Stimulated activated CD4-positive, alpha-beta T cell treated with anti-CD3 and anti-CD28 coated beads, Interleukin-2, amount 100 ng/mL, for 48 hours (primary cell): ENCODE measurements at regions not wholly inside any gene's neighbourhood (a gene's known extent, or its start where the extent isn't known, plus 50 kb on each side); places are given as distances from the start of the nearest gene placed in this dataset.
"Not testable (repeated sequence)": the region's sequence is repeated elsewhere in the genome, so short reads cannot be mapped to it uniquely, and the experiment has no call there.

Source experiments
- DNase-seq, 2 donors: peaks; one replicate each; pipeline ENCODE4 v3.0.0-alpha.2; 2020

GRCh38 chr6:6993503-6994237, 114.1 kb upstream of the RREB1 start:
- no peak for DNase-seq

GRCh38 chr6:6994796-6995195, 113.0 kb upstream of the RREB1 start:
- DNase-seq: no peak

- no peak for DNase-seq
Observed at GRCh38 chr6:6995328-6995727, 112.4 kb upstream of the RREB1 start.

GRCh38 chr6:6996124-6996523, 111.6 kb upstream of the RREB1 start:
- no peak for DNase-seq

GRCh38 chr6:6997263-6998193, 110.2 kb upstream of the RREB1 start:
- no peak for DNase-seq

GRCh38 chr6:6998194-6998569, 109.6 kb upstream of the RREB1 start:
- no peak for DNase-seq

- DNase-seq: no peak
Observed at GRCh38 chr6:7000825-7001777, 106.7 kb upstream of the RREB1 start.

- no peak for DNase-seq
Observed at GRCh38 chr6:7003041-7003440, 104.7 kb upstream of the RREB1 start.

GRCh38 chr6:7004581-7005297, 103.0 kb upstream of the RREB1 start:
- no peak for DNase-seq

GRCh38 chr6:7006515-7007191, 101.1 kb upstream of the RREB1 start:
- no peak for DNase-seq

GRCh38 chr6:7008451-7008988, 99.2 kb upstream of the RREB1 start:
- DNase-seq: no peak

GRCh38 chr6:7016226-7016625, 91.5 kb upstream of the RREB1 start:
- no peak for DNase-seq

GRCh38 chr6:7021301-7021700, 86.5 kb upstream of the RREB1 start:
- DNase-seq: no peak

GRCh38 chr6:7025861-7026260, 81.9 kb upstream of the RREB1 start:
- DNase-seq: no peak

- DNase-seq: not testable (repeated sequence)
Observed at GRCh38 chr6:7028963-7029362, 78.8 kb upstream of the RREB1 start.

GRCh38 chr6:7030968-7031367, 76.8 kb upstream of the RREB1 start:
- not testable (repeated sequence) for DNase-seq

GRCh38 chr6:7033202-7033601, 74.6 kb upstream of the RREB1 start:
- DNase-seq: no peak

GRCh38 chr6:7034055-7034454, 73.7 kb upstream of the RREB1 start:
- no peak for DNase-seq

GRCh38 chr6:7035837-7036249, 71.9 kb upstream of the RREB1 start:
- no peak for DNase-seq

GRCh38 chr6:7041511-7042026, 66.2 kb upstream of the RREB1 start:
- DNase-seq: no peak

- no peak for DNase-seq
Observed at GRCh38 chr6:7042056-7042653, 65.6 kb upstream of the RREB1 start.
